Skeletal muscle satellite cell (primary cell): ENCODE measurements at regions not wholly inside any gene's neighbourhood (a gene's known extent, or its start where the extent isn't known, plus 50 kb on each side); places are given as distances from the start of the nearest gene placed in this dataset.
A peak's percentile ranks its signal among the peaks of the same experiment; 100 is the strongest.

Experiments used
- H3K27me3 ChIP-seq: 2 replicates; pipeline ENCODE4 v1.7.0; 2013; ENCODE audit warnings: low read length; ENCODE audit not compliant: control insufficient read depth, insufficient read depth
- H3K36me3 ChIP-seq: 2 replicates; pipeline ENCODE4 v1.7.0; 2013; ENCODE audit warnings: mild to moderate bottlenecking, control low read depth, low read length; ENCODE audit not compliant: insufficient read depth
- H3K4me1 ChIP-seq: 2 replicates; pipeline ENCODE4 v1.7.0; 2013; ENCODE audit warnings: low read length; ENCODE audit not compliant: control insufficient read depth, insufficient read depth
- H3K4me2 ChIP-seq: 2 replicates; pipeline ENCODE4 v1.7.0; 2013; ENCODE audit warnings: mild to moderate bottlenecking, low read length
- H3K4me3 ChIP-seq: 2 replicates; pipeline ENCODE4 v1.7.0; 2013; ENCODE audit warnings: low read length
- H3K9ac ChIP-seq: 2 replicates; pipeline ENCODE4 v1.7.0; 2013; ENCODE audit warnings: mild to moderate bottlenecking, low read depth, low read length, moderate library complexity
- H3K9me3 ChIP-seq: replicated peaks from 2 replicates; pipeline ENCODE4 v1.7.0; 2013; ENCODE audit warnings: mild to moderate bottlenecking, control low read depth, low read length

DNA sequence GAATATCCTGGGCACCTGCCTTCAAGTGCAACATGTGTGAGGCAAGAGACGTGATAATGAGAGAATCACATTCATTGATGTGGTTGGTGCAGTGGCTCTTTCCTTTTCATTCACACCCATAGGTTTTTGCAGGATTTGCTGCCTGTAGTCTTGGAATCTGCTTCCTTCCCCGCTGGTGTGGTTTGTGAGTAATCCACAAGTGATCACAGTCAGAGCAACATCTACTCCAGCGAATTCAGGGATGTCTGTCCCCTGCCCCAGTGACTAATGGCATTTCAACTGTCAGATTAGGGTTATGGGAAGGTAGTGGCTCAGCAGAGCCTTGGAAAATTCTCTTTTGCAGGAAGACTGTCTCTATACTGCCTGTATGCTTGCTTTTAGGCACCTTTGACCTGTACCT, 225.5 kb upstream of the RBMS1 start:
- H3K4me2 ChIP-seq = no peak overlapping the region
- H3K4me1 ChIP-seq = peaks cover 7% of the 10 kb centered on the region
- no peaks in the 10 kb centered on the region for H3K27me3 ChIP-seq
- H3K9ac ChIP-seq = no peak overlapping the region
- H3K9me3 ChIP-seq = no peaks in the 10 kb centered on the region
- H3K36me3 ChIP-seq = no peaks in the 10 kb centered on the region
- H3K4me3 ChIP-seq = no peak overlapping the region

DNA sequence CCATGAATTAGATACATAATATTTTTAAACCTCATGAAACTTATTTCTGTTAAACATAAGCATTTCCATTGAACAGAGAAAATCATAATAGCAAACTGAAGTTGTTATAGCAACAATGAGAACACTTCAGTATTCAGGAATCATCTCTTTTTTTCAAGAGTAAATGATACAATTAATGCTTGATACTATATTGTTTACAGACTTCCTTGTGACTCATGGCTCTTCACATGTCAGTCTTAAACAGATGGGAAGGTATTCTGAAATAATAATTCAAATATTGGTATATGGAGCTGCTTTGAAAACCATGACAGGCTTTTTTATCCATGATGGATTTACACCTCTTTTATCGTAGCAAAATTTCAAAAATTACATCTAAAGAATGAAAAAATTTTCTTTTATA, 226.5 kb upstream of the RBMS1 start:
- H3K4me1 ChIP-seq = peaks cover 7% of the 10 kb centered on the region
- H3K27me3 ChIP-seq = no peaks in the 10 kb centered on the region
- H3K9me3 ChIP-seq = no peaks in the 10 kb centered on the region
- H3K4me3 ChIP-seq = no peak overlapping the region
- no peak overlapping the region for H3K4me2 ChIP-seq
- H3K9ac ChIP-seq = no peak overlapping the region
- no peaks in the 10 kb centered on the region for H3K36me3 ChIP-seq

DNA sequence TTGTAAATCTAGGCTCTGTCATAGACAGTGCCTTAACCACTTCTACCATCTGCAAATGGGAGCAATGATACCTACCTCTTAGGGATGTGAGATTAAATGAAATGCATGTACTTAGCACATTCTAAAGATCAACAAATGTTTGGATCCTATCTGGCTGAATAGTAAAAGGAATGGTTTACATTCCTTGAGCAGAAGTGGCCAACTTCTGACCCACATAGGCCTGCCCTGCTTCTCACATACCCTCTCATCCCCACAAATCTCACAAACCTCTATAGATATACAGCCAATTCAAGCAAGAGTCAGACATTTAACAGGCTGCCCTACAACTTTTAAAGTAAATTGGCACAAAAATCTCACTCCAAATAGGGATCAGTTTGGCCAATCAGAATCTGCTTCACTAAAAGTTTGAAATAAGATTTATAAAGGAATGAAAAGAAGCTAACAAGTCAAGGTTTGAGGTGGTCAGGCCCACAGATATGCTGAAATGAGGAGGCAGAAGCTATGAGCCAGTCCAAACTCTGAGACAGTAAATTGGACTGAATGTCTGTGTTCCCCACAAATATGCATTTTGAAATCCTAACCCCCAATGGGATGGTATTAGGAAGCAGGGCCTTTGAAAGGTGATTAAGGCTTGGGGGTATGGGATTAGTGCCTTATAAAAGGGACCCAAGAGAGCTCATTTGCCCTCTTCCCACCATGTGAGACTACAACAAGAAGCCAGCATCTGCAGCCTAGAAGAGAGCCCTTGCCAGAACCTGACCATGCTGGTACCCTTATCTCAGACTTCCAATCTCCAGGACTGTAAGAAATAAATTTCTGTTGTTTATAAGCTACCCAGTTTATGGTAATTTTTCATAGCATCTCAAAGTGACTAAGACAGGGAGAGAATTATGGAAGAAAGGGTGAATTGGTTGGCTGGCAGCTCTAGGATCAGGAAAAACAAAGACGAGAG, 227.8 kb upstream of the RBMS1 start:
- H3K9ac ChIP-seq = no peak overlapping the region
- H3K4me3 ChIP-seq = no peak overlapping the region
- H3K4me2 ChIP-seq = no peak overlapping the region
- H3K36me3 ChIP-seq = no peaks in the 10 kb centered on the region
- no peaks in the 10 kb centered on the region for H3K27me3 ChIP-seq
- H3K4me1 ChIP-seq = peaks cover 7% of the 10 kb centered on the region
- no peaks in the 10 kb centered on the region for H3K9me3 ChIP-seq

DNA sequence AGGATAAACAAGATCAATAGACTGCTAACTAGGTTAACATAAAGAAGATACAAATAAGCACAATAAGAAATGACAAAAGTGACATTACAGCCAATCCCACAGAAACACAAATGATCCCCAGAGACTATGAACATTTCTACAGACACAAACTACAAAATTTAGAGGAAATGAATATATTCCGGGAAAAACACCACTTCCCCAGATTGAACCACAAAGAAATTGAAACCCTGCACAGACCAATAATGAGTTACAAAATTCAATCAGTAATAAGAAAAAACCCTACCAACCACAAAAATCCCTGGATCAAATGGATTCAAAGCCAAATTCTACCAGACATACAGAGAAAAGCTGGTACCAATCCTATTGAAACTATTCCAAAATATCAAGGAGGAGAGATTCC, 232.4 kb upstream of the RBMS1 start:
- H3K4me2 ChIP-seq = no peak overlapping the region
- no peak overlapping the region for H3K9ac ChIP-seq
- no peaks in the 10 kb centered on the region for H3K36me3 ChIP-seq
- no peaks in the 10 kb centered on the region for H3K9me3 ChIP-seq
- H3K4me1 ChIP-seq = no peaks in the 10 kb centered on the region
- no peaks in the 10 kb centered on the region for H3K27me3 ChIP-seq
- H3K4me3 ChIP-seq = no peak overlapping the region

DNA sequence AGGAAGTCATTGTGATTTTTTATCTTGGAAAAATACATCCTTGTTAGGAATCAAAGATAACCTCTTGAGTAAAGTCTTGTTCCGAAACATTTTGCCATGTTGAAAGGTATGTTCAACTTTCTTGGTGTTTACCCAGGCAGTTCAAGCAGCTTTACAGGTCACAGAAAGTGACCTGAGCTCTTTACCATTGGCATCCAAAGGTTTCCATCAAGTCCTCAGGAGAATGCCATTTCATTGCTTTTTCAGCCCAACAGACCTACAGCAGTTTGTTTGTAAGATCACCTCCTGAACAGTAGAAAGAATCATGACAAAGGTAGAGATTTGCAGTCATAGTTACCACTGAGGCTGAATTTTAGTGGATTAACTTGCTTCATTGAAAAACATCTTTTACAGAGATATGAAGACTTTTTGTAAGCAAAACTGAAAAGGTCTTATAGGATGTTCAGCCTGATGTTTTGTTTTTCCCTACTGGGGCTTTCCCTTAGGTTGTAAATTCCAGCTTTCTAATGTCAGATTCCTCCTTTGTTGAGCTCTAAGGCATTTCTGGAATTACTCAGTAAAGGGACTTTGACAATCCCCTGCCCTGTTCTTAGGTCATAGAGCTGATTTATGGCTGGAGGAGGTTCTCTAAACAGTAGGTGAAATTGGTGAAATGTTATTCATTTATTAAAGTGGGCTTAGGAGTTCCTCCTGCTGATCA, 236.8 kb upstream of the RBMS1 start:
- H3K9me3 ChIP-seq = no peaks in the 10 kb centered on the region
- H3K4me1 ChIP-seq = no peaks in the 10 kb centered on the region
- H3K4me3 ChIP-seq = no peak overlapping the region
- H3K27me3 ChIP-seq = no peaks in the 10 kb centered on the region
- no peak overlapping the region for H3K9ac ChIP-seq
- no peaks in the 10 kb centered on the region for H3K36me3 ChIP-seq
- no peak overlapping the region for H3K4me2 ChIP-seq

DNA sequence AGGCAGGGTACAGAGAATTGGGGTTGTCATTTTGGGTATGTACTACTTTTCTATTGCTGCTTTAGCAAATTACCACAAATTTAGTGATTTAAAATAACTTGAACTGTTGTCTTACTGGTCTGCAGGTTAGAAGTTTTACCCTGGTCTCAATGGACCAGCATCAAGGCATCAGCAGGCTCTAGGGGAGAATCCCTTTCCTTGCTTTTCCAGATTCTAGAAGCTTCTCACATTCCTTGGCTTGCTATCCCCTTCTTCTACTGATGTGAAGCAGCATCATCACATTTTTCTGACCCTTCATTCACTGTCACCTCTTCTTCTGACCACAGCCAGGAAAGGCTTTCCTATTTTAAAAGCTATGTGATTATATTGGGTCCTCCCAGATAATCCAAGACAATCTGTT, 237.8 kb upstream of the RBMS1 start:
- H3K9ac ChIP-seq = no peak overlapping the region
- no peaks in the 10 kb centered on the region for H3K36me3 ChIP-seq
- no peaks in the 10 kb centered on the region for H3K27me3 ChIP-seq

DNA sequence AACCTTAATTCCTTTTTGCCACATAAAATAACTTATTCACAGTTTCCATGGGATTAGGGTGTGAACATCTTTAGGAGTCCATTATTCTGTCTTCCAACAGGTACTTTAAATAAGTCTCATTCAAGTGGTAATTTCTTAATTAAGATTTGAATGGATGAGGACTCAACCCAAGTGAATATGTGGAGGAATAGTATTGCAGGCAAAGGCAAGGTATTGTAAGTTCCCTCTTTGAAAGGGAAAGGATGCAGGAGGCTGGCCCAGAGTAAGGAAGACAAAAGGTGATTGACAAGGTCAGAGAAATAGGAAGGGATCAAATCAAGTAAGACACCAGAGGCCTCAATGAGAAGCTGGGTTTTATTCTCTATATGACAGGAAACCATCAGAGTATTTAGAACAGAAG, 238.2 kb upstream of the RBMS1 start:
- H3K9me3 ChIP-seq = no peaks in the 10 kb centered on the region

More for the DNA sequence above, 237.8 kb upstream of the RBMS1 start:
- Histone ChIP-seq H3K9me3 (no peaks in the 10 kb centered on the region), H3K4me2 (no peak overlapping the region), H3K4me3 (no peak overlapping the region), H3K4me1 (peaks cover 7% of the 10 kb centered on the region)

DNA sequence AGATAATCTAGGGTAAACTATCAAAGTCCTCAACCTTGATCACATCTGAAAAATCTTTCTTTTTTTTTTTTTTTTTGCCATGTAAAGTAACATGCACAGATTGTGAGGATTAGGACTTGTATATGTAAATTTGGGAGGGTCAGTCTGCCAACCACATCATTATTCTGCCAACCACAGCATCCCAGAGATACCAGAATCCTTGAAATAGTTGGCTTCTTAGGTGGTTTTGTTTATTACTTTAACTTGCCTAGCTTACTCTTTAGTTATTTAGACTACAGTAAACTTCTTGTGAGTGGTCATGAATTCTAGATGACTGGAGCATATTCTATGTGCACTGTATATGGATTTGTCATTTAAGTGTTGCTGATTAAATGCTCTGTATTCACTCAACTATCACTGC, 242.1 kb upstream of the RBMS1 start:
- no peak overlapping the region for H3K9ac ChIP-seq
- no peaks in the 10 kb centered on the region for H3K9me3 ChIP-seq
- no peak overlapping the region for H3K4me2 ChIP-seq
- H3K27me3 ChIP-seq = no peaks in the 10 kb centered on the region
- no peaks in the 10 kb centered on the region for H3K36me3 ChIP-seq
- H3K4me3 ChIP-seq = no peak overlapping the region
- H3K4me1 ChIP-seq = peaks cover 19% of the 10 kb centered on the region

More for the DNA sequence above, 238.2 kb upstream of the RBMS1 start:
- H3K4me2 ChIP-seq = no peak overlapping the region
- no peak overlapping the region for H3K9ac ChIP-seq
- H3K4me3 ChIP-seq = no peak overlapping the region
- no peaks in the 10 kb centered on the region for H3K36me3 ChIP-seq
- H3K4me1 ChIP-seq = peaks cover 11% of the 10 kb centered on the region
- H3K27me3 ChIP-seq = no peaks in the 10 kb centered on the region

DNA sequence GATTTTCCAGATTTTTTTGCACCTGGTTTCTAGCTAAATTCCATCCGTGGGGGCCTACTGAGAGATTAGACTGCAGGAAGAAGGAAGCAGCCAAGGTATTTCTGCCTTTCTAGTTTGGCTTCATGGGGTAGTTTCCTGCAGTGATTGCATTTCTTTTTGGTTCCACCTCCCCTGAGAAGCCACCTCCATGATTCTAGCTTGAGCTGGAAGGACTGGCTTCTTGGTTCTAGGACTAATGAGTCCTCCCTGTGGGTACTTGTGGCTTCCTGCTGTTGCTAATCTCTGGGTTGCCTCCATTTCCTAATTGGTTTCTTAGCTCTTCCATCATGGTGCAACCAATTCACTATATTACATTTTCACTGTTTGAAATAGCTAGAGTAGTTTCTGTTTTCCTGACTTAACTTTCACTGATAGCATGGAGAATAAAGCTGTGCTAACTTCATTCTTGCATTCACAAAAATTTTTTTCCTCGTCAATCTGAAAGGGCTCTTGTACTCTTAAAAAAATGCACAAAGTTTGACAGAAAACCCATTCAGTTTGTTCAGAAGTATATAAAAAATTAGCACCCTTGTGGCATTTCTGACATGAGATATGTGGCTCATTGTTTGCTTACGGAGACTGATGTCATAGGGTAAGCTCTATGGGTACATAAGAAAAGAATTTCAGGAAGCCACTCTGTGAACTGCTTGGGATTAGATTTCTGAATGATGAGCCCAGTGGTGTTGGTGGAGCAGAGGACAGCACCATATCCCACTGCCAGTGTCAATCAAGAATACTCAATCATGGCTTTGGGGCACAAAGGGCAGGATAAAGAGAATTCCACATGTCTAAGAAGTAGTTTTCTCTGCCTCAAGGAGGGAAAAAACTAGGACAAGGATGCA, 242.8 kb upstream of the RBMS1 start:
- Histone ChIP-seq H3K36me3 (no peaks in the 10 kb centered on the region), H3K27me3 (no peaks in the 10 kb centered on the region), H3K9me3 (no peaks in the 10 kb centered on the region), H3K4me1 (peaks cover 19% of the 10 kb centered on the region), H3K9ac (peak overlapping the region; percentile 37), H3K4me2 (peak overlapping the region; percentile 48), H3K4me3 (peak overlapping the region; percentile 2)

DNA sequence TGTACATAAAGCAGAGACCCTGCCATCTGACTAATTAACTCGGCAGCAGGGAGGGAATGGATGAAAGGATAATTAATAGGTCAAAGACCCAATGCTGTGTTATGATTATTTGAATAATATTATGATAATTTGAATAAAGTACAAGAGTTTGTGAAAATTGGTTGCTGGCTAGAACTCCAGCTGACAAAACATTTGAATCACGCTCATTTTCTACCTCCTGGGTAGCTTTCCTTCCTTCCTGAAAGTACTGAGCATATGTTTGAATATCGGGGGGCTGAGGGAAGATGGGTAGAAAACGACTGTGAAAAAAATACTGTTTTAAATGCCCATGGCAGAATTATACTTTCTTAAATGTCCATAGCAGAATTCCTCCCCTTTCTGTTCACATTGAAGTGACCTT, 243.6 kb upstream of the RBMS1 start:
- H3K9ac ChIP-seq = peak overlapping the region; percentile 37
- H3K4me2 ChIP-seq = peak overlapping the region; percentile 40
- H3K4me3 ChIP-seq = no peak overlapping the region
- H3K27me3 ChIP-seq = no peaks in the 10 kb centered on the region
- H3K9me3 ChIP-seq = no peaks in the 10 kb centered on the region
- peaks cover 19% of the 10 kb centered on the region for H3K4me1 ChIP-seq
- H3K36me3 ChIP-seq = no peaks in the 10 kb centered on the region

DNA sequence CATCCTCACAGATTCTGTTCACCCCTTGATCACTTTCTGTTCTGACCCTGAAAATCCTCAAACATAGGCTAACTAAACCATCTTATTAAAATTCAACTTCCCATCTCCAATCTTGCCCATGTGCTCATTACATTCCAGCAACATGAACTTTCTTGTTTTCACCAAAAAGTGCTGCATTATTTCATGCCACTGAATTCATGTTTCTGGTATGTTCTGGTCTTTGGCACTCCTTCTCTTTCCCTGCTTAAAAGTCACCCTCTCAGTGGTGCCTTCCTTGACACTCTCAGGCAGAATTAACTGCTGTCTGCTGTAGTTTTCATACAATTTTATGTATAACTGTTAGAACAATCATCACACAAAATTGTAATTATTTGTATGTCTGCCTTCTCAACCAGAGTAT, 247.7 kb upstream of the RBMS1 start:
- H3K9ac ChIP-seq = no peak overlapping the region
- no peaks in the 10 kb centered on the region for H3K27me3 ChIP-seq
- H3K4me1 ChIP-seq = peaks cover 14% of the 10 kb centered on the region
- no peaks in the 10 kb centered on the region for H3K9me3 ChIP-seq
- no peak overlapping the region for H3K4me3 ChIP-seq
- H3K36me3 ChIP-seq = no peaks in the 10 kb centered on the region
- no peak overlapping the region for H3K4me2 ChIP-seq
